ENCODE measurements at regions not wholly inside any gene's neighbourhood (a gene's known extent, or its start where the extent isn't known, plus 50 kb on each side); places are given as distances from the start of the nearest gene placed in this dataset.
"Not testable (repeated sequence)": the region's sequence is repeated elsewhere in the genome, so short reads cannot be mapped to it uniquely, and the experiment has no call there.

DNA sequence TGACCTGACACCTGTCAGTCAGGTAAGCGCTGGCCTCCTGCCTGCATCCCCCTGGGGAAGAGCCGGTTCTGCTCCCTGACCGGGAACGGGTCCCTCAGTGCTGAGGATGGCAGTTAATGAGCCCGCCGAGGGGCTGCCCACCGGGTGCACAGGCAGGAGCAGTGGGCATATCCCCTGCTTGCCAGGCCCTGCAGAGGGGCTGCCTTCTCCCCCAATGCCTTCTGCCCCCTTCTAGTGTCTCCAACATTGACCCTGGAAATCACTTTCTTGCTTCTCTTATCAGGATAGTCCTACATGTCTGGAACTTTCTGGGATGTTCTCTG is 388.5 kb downstream of the SEC14L1 start:
- TF ChIP-seq POLR2A (IDR thresholded peaks at IDR 0.05; ENCODE audit: low read depth, low read length), result no peak
- FAIRE-seq (no peak), DNase-seq (ENCODE audit: insufficient read length, low spot score) (no peak)

DNA sequence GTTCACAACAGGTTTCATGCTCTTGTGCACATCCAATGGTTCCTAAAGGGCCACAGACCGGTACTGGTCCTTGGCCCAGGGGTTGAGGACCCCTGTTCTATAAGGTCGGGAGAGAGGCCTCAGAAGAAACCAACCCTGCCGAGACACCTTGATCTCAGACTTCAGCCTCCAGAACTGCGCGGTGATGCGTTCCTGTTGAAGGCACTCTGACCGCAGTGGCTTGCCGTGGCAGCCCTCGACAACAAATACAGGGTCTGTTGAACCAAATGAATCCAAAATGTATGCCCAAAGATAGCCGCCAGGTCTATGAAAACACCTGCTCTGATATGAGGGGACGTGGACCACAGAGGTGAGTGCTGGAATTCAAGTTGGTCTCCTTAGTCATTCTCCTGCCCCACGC is 389.8 kb downstream of the SEC14L1 start:
- FAIRE-seq (no peak), DNase-seq (ENCODE audit: insufficient read length, low spot score) (no peak)
- no peak for TF ChIP-seq POLR2A (IDR thresholded peaks at IDR 0.05; ENCODE audit: low read depth, low read length)

DNA sequence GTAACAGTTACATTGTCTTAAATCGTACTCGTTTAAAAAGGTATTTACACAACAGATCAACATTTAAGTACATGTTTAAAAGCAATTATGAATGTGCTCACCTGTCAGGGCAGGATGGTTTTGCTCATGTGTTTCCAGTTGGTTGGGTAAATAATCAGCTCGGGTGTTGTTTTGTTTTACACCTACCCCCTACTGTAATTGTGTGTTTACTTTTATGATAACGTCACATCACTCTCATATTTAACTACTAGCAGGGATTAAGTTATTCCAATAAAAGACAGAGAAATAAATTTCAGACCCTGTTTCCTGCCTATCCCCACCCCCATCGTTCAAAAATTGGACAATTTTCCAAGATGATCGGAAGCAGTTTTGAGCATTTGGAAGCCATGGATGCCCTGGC is 390.2 kb downstream of the SEC14L1 start:
- no peak for TF ChIP-seq POLR2A (IDR thresholded peaks at IDR 0.05; ENCODE audit: low read depth, low read length)
- DNase-seq (ENCODE audit: insufficient read length, low spot score), result no peak
- no peak for FAIRE-seq

DNA sequence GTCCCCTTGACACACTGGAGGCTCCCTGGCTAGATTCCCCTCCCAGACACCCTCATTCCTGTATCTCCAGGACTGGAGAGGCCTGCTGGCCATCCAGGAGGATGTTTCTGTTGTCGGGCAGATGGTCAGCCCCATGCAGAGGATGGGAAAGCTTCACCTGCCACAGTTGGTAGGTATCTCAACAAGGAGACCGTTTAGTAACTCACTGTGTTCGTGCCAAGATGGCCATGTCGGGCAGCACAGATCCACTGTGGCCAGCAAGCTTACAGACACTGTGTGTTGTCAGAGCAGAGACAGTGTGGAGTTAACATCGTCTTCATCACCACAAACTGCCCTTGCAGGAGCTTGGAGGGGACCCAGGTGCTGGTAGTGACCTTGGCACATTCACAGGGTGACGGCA is 390.9 kb downstream of the SEC14L1 start:
- no peak for DNase-seq (ENCODE audit: insufficient read length, low spot score)
- TF ChIP-seq POLR2A (IDR thresholded peaks at IDR 0.05; ENCODE audit: low read depth, low read length), result 0 out of 2 replicates have a peak, but pooled peaks have one; percentile 5
- FAIRE-seq, result no peak

DNA sequence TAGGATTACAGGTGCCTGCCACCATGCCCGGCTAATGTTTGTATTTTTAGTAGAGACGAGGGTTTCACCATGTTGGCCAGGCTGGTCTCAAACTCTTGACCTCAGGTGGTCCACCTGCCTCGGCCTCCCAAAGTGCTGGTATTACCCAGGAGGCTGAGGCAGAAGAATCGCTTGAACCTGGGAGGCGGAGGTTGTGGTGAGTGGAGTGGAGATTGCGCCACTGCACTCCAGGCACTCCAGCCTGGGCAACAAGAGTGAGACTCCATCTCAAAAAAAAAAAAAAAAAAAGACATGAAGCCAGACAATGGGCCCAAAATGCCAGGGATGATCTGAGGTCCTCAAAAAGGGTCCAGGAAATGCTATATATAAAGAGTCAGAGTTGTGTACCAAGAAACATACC is 392.9 kb downstream of the SEC14L1 start:
- DNase-seq (ENCODE audit: insufficient read length, low spot score); FAIRE-seq: not testable (repeated sequence)

DNA sequence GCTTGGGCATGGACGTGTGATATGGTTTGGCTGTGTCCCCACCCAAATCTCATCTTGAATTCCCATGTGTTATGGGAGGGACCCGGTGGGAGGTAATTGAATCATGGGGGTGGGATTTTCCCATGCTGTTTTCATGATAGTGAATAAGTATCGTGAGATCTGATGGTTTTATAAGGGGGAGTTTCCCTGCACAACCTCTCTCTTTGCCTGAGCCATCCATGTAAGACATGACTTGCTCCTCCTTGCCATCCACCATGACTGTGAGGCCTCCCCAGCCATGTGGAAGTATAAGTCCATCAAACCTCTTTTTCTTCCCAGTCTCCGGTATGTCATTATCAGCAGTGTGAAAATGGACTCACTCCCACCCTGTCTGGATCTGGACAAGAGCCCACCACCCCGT is 393.4 kb downstream of the SEC14L1 start:
- TF ChIP-seq POLR2A (IDR thresholded peaks at IDR 0.05; ENCODE audit: low read depth, low read length), result no peak
- no peak for FAIRE-seq
- no peak for DNase-seq (ENCODE audit: insufficient read length, low spot score)

DNA sequence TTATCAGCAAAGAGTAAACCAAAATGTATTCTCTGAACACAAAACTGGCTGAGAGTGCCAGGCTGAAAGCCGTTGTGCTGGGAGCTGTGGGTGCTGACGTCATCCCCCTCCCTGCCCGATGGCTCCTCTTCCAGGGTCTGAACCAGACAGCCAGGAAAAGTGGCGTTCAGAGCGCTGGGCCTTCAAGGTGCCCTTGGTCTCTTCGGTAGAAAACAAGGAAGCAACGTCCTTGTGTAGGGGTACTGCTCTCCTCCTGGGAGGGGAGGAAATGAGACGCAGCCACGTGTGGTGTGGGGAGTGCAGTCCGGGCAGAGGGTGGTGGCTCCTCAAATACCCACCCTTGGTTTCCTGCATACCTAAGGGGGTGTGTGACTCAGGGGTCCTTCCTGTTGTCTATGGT is 394.7 kb downstream of the SEC14L1 start:
- DNase-seq (ENCODE audit: insufficient read length, low spot score), result no peak
- FAIRE-seq, result no peak
- no peak for TF ChIP-seq POLR2A (IDR thresholded peaks at IDR 0.05; ENCODE audit: low read depth, low read length)

DNA sequence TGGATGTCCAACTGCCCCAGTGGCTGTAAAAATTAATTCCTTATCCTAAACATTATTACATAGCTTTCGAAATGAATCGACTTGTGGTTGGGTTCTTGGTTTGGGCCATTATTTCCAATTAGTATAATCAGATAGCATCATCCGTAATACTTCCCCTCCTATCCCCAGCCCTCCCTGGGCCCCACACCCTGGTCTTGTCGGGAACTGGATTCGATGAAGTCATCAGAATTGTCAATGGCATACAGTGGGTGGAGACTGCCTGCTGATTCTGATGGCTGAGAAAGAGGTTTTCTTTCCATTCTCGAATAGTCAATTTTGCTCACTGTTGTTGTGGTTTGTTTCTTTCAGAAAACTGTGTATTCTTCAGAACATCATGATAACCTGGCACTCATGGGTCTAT is 395.1 kb downstream of the SEC14L1 start:
- FAIRE-seq, result no peak
- TF ChIP-seq POLR2A (IDR thresholded peaks at IDR 0.05; ENCODE audit: low read depth, low read length), result no peak
- no peak for DNase-seq (ENCODE audit: insufficient read length, low spot score)

DNA sequence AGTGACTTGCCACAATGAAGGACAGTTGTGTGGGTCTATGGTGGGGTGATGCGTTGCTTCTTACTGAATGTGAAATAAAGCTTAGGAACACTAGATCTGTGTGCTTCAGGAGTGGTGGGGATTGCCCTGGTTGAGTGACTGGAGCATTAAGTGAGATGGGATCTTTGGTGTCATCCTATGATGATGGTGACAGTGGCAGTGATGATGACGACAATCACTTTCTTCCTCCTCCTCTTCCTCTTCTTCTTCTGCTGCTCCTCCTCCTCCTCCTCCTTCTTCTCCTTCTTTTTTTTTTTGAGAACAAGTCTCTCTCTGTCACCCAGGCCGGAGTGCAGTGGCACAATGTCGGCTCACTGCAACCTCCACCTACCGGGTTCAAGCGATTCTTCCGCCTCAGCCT is 396.8 kb downstream of the SEC14L1 start:
- no peak for DNase-seq (ENCODE audit: insufficient read length, low spot score)
- FAIRE-seq, result no peak
- TF ChIP-seq POLR2A (IDR thresholded peaks at IDR 0.05; ENCODE audit: low read depth, low read length), result no peak

DNA sequence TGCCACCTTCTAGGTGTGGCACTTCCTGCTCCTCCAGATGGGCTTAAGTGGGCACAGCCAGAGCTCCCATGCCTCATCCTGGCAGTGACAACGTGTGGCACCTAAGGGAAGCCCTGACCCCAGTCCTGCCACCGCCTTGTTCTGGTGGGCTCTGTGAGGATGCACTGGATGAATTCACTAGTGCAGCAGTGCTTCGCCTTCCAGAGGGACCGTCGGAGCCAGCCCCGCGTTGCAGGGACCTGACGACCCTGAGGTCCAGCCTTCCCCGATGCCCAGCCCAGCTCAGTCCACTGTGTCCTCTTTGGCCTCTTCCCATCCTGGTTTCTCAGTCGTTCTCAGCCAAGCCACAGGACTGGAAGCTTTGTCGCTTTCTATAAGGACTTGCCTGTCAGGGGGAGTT is 399.8 kb downstream of the SEC14L1 start:
- FAIRE-seq (no peak), DNase-seq (ENCODE audit: insufficient read length, low spot score) (no peak)
- no peak for TF ChIP-seq POLR2A (IDR thresholded peaks at IDR 0.05; ENCODE audit: low read depth, low read length)

DNA sequence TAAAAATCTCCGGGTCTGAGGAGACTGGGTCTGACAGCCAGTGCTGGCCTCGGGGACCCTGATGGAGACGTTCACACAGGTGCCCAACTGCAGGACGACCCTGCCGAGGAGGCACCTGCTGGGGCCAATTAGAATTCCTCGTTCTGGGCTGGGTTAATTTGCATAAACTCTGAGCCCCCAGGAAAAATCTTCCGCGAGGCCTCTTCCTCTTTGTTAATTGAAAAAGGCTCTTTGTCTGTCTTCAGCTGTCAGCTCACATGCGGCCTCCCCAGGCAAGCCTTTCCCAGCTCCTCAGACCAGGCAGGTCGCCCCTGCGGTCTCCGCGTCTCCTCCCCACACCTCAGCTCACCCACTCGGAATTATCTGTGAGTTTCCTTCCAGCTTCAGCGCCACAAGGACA is 400.2 kb downstream of the SEC14L1 start:
- FAIRE-seq, result no peak
- TF ChIP-seq POLR2A (IDR thresholded peaks at IDR 0.05; ENCODE audit: low read depth, low read length), result no peak

DNA sequence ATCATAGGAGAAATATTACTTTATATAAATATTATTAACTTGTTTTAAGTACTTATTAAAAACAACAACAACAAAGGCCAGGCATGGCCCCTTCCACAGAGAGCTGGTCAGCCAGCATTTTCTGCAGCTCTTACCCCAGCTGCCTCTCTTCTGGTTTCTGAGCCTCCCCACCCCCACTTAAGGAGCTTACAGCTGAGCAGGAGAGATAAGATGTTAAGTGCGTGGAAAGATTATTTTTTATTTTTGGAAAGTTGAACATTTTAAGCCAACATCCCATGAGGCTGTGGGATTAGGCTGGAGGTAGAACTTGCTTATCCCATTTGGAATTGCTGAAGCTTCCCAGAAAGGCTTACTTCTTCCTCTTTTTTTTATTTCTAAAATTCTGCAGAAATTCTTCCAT is 401.2 kb downstream of the SEC14L1 start:
- TF ChIP-seq POLR2A (IDR thresholded peaks at IDR 0.05; ENCODE audit: low read depth, low read length), result no peak
- no peak for DNase-seq (ENCODE audit: insufficient read length, low spot score)
- FAIRE-seq, result no peak

More for the DNA sequence above, 400.2 kb downstream of the SEC14L1 start:
- DNase-seq (ENCODE audit: insufficient read length, low spot score), result no peak

DNA sequence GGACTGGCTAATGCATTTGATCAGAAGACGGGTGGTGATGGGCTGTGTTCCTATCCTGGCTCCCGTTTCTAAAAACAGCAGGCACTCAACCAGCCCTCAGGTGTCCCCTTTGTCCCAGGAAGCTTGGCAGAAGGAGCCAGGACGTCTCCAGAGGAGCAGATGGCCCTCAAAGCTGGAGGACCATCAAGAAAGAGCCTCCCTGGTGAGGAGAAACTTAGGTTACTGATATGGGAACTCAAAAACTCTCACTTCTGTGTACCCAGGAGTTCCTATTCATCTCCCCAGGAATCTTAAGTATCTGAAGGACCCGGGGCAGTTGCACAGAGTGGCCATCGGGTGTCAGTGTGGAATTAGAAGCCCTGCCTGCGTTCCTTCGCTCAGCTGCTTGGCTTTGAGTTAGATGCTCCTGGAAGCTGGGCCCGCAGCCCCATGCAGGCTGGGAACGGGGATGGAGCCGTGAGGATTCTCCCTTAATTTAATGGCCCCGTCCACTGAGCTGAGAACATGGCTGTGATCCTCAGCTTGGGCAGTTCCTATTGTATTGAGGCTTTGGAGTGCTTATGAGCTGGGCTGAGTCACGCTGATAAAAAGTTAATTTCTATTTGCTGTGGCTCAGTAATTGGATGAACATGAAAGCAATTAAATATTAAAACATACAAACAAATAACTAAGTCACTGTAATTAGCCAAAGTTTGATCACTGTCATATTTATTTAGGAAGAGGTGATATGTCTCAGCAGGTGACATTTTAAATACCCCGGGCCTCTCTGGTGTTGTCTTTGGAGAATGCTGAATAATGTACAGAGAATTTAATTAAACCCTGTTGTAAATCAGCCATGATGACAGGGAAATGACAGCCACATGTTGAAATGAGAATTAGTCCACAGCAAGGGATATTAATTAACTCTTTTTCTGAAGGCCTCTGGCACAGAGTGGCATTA is 402.1 kb downstream of the SEC14L1 start:
- DNase-seq (ENCODE audit: insufficient read length, low spot score) (peak; percentile 95), FAIRE-seq (no peak)
- TF ChIP-seq POLR2A (IDR thresholded peaks at IDR 0.05; ENCODE audit: low read depth, low read length), result no peak

DNA sequence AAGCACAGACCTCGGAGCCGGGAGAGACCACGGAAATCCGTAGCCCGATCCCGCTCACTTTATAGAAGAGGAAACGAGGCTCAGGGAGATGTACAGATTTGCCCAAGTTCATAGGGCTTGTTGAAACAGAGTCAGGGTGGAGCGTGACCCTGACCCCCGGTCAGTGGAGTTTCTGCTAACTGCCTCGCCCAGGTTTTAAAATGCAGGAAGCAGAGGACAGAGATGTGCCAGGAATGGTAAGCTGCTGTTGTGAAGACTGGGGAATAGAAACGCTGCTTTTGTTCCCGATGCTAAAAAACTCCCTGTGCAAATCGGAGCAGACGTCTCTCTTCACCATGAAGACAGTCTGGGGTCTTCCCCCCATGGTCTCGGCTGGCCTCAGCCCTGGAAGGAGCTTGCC is 403.0 kb downstream of the SEC14L1 start:
- no peak for TF ChIP-seq POLR2A (IDR thresholded peaks at IDR 0.05; ENCODE audit: low read depth, low read length)
- FAIRE-seq (no peak), DNase-seq (ENCODE audit: insufficient read length, low spot score) (no peak)

DNA sequence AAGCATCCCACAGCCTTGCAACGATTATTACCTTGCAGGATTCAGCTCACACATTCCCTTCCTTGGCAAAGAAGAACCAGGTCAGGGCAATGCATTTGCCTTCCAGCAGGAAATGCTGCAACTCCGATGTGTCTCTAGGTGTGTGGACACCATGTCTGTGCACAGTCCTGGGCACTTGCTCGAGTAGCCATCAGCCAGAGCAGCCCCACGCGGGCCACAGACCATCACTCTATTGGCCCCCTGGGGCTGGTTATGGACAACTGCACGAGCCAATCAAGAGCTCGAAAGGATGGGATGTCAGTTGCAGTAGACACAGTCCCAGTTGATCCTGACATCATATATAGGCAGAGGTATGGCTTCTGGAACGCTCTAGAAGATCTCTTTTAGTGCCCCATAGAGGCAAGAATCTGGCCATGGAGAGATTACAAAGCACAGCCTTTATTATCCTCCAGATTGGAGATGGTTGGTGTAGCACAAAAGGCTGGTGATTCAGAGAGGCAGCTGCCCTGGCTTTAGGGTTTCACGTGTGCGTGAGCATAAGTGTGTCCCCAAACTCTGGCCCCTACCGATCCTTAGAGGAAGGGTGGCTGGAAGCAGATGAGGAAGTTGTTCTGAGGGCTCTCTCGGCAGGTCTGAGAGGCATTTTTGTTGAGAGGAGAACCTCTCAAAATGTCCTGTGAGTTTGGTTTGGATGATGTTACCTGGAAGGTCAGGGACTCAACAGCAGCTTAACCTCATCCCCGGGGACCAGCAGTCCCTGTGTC is 403.8 kb downstream of the SEC14L1 start:
- DNase-seq (ENCODE audit: insufficient read length, low spot score) (no peak), FAIRE-seq (no peak)

More for the DNA sequence above, 403.8 kb downstream of the SEC14L1 start:
- TF ChIP-seq POLR2A (IDR thresholded peaks at IDR 0.05; ENCODE audit: low read depth, low read length), result no peak
